ENCODE measurements at regions not wholly inside any gene's neighbourhood (a gene's known extent, or its start where the extent isn't known, plus 50 kb on each side); places are given as distances from the start of the nearest gene placed in this dataset.

GRCh38 chr3:29215948-29216347 lies 64.9 kb upstream of the RBMS3 start:
- ATAC-seq (no peak), DNase-seq (ENCODE audit: missing footprints) (no peak)
- intact Hi-C loops (cut with DNase I) = no loop called here

DNA sequence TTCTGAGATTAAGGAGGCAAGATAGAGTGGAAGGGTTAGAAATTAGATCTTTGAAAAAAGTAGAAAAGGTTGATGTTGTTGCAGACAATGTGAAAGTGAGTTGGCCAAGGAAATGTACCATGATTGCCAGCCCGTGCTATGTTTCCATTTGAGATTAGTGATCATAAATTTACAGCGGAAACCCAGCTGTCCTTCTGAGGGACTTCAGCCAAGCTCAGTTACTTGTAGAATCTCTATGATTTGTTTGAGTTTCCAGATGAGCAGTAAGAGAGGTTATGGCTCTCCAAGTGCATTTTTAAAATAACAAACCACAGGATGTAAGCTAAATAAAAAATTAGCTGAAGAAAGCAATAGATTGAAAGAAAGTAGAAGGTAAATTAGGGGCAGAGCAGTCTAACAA lies 54.2 kb upstream of the RBMS3 start:
- no peak for DNase-seq (ENCODE audit: missing footprints)
- ATAC-seq = no peak
- intact Hi-C loops (cut with DNase I) = no loop called here

- no peak for DNase-seq (ENCODE audit: missing footprints)
- intact Hi-C loops (cut with DNase I) = no loop called here
Observed at GRCh38 chr3:29227307-29227706, 53.6 kb upstream of the RBMS3 start.

More at GRCh38 chr3:29227307-29227706, 53.6 kb upstream of the RBMS3 start:
- no peak for ATAC-seq
